GM23338 (cell line): ENCODE measurements at regions not wholly inside any gene's neighbourhood (a gene's known extent, or its start where the extent isn't known, plus 50 kb on each side); places are given as distances from the start of the nearest gene placed in this dataset.

Experiments
- CREB1 ChIP-seq: fragments of 250-450 bp; sonication (Bioruptor Pico); IDR thresholded peaks from 2 replicates; pipeline ENCODE4 v1.5.0; 2020; ENCODE audit warnings: low read depth, mild to moderate bottlenecking, moderate library complexity
- CTCF ChIP-seq, 2 experiments: fragments of 200-600 bp in 1 of 2; sonication (generic) in 1 of 2; conservative IDR thresholded peaks; 2 replicates each; pipeline versions ENCODE4 v1.5.1 to v1.6.1; 2016 to 2017; ENCODE audit warnings: antibody characterized with exemption in 2 of 2, low read depth in 2 of 2, mild to moderate bottlenecking in 2 of 2, moderate library complexity in 1 of 2
- ETS1 ChIP-seq: IDR thresholded peaks from 2 replicates; pipeline ENCODE4 v1.6.1; 2016; ENCODE audit warnings: antibody characterized with exemption
- EZH2 ChIP-seq: fragments of 200-600 bp; sonication (generic); IDR thresholded peaks from one replicate; pipeline ENCODE4 v1.8.0; 2017; ENCODE audit warnings: antibody characterized with exemption, mild to moderate bottlenecking, low read depth; ENCODE audit not compliant: unreplicated experiment
- EZH2phosphoT487 ChIP-seq: fragments of 200-600 bp; sonication (generic); IDR thresholded peaks from one replicate; pipeline ENCODE4 v1.8.1; 2018; ENCODE audit warnings: antibody characterized with exemption; ENCODE audit not compliant: unreplicated experiment
- JUNB ChIP-seq: IDR thresholded peaks from one replicate; pipeline ENCODE4 v1.6.1; 2016; ENCODE audit warnings: antibody characterized with exemption; ENCODE audit not compliant: unreplicated experiment
- NANOG ChIP-seq: IDR thresholded peaks from 2 replicates; pipeline ENCODE4 v1.6.1; 2016; ENCODE audit warnings: antibody characterized with exemption, borderline replicate concordance
- POLR2AphosphoS5 ChIP-seq: IDR thresholded peaks from 2 replicates; pipeline ENCODE4 v1.6.1; 2016; ENCODE audit warnings: antibody characterized with exemption, low read depth
- REST ChIP-seq: IDR thresholded peaks from one replicate; pipeline ENCODE4 v1.6.1; 2018; ENCODE audit warnings: antibody characterized with exemption; ENCODE audit not compliant: unreplicated experiment
- ZNF114 ChIP-seq: fragments of 250-450 bp; sonication (Bioruptor Pico); IDR thresholded peaks from 2 replicates; pipeline ENCODE4 v1.5.0; 2020; ENCODE audit warnings: mild to moderate bottlenecking, moderate library complexity

GRCh38 chr9:86768709-86769108 lies 178.6 kb downstream of the GAS1 start:
- TF ChIP-seq CTCF (conservative IDR thresholded peaks at IDR 0.05; ENCODE audit: low read depth in 2 of 2) (no peak), EZH2phosphoT487 (no peak), CREB1 (no peak), EZH2 (no peak), POLR2AphosphoS5 (no peak), REST (no peak), NANOG (no peak), JUNB (no peak), ETS1 (no peak), ZNF114 (CRISPR knock-in tag) (no peak)
